Suprapubic skin (tissue), 4 donors: ENCODE measurements at regions not wholly inside any gene's neighbourhood (a gene's known extent, or its start where the extent isn't known, plus 50 kb on each side); places are given as distances from the start of the nearest gene placed in this dataset.

Experiments used
- CTCF ChIP-seq, 2 donors: fragments of 200-600 bp in 1 of 2; fragments of 450-650 bp in 1 of 2; sonication (generic) in 1 of 2; IDR thresholded peaks; one replicate each; pipeline ENCODE4 v1.5.1; 2016 to 2019; ENCODE audit warnings: antibody characterized with exemption in 2 of 2, mild to moderate bottlenecking in 1 of 2, moderate library complexity in 1 of 2
- POLR2A ChIP-seq, 2 donors: fragments of 450-650 bp; IDR thresholded peaks; one replicate each; pipeline ENCODE4 v1.6.1; 2017; ENCODE audit warnings: antibody characterized with exemption in 2 of 2, mild to moderate bottlenecking in 2 of 2, moderate library complexity in 2 of 2
- POLR2AphosphoS5 ChIP-seq, 3 donors: sonication (generic); formaldehyde crosslinking; IDR thresholded peaks; one replicate each; pipeline ENCODE4 v1.6.1; 2017; ENCODE audit warnings: antibody characterized with exemption in 3 of 3

GRCh38 chr3:166123576-166123975, 286.4 kb upstream of the BCHE start:
- TF ChIP-seq POLR2A (IDR thresholded peaks at IDR 0.05) (no peak), POLR2AphosphoS5 (IDR thresholded peaks at IDR 0.05) (no peak), CTCF (IDR thresholded peaks at IDR 0.05) (no peak)
